ENCODE measurements at regions not wholly inside any gene's neighbourhood (a gene's known extent, or its start where the extent isn't known, plus 50 kb on each side); places are given as distances from the start of the nearest gene placed in this dataset.

- no peaks in the 10 kb centered on the region for H3K4me1 Mint-ChIP-seq
- Histone ChIP-seq H3K27me3 (ENCODE audit: control insufficient read depth, insufficient read depth, low read length) (no peaks in the 10 kb centered on the region), H3K4me3 (ENCODE audit: low read length) (no peak overlapping the region), H3K4me1 (ENCODE audit: control insufficient read depth, insufficient read depth, low read length) (no peaks in the 10 kb centered on the region), H3K9me3 (ENCODE audit: control insufficient read depth, insufficient read depth, low read length) (no peaks in the 10 kb centered on the region), H3K36me3 (ENCODE audit: control insufficient read depth, insufficient read depth, low read length) (no peaks in the 10 kb centered on the region), H3K27ac (ENCODE audit: low read length) (no peak overlapping the region)
- DNase-seq, result no peak
- TF ChIP-seq CTCF (IDR thresholded peaks at IDR 0.05), result no peak
- no peaks in the 10 kb centered on the region for H3K36me3 Mint-ChIP-seq
- H3K27me3 Mint-ChIP-seq (ENCODE audit: low read depth in 2 of 2), result no peaks in the 10 kb centered on the region
- 88% methylated on average over 12 of the region's 12 CpGs for WGBS (ENCODE audit: insufficient coverage)
- no peaks in the 10 kb centered on the region for H3K9me3 Mint-ChIP-seq
- H3K27ac Mint-ChIP-seq, result no peak overlapping the region
- no peak for ATAC-seq
- intact Hi-C loops (cut with micrococcal nuclease), result no loop called here
- H3K4me3 Mint-ChIP-seq, result no peak overlapping the region
These were observed 127.7 kb downstream of the DACT1 start for GRCh38 chr14:58765418-58765831.

GRCh38 chr14:58765843-58766242, 128.1 kb downstream of the DACT1 start:
- Histone ChIP-seq H3K4me1 (ENCODE audit: control insufficient read depth, insufficient read depth, low read length) (no peaks in the 10 kb centered on the region), H3K9me3 (ENCODE audit: control insufficient read depth, insufficient read depth, low read length) (no peaks in the 10 kb centered on the region), H3K4me3 (ENCODE audit: low read length) (no peak overlapping the region), H3K36me3 (ENCODE audit: control insufficient read depth, insufficient read depth, low read length) (no peaks in the 10 kb centered on the region), H3K27me3 (ENCODE audit: control insufficient read depth, insufficient read depth, low read length) (no peaks in the 10 kb centered on the region), H3K27ac (ENCODE audit: low read length) (no peak overlapping the region)
- ATAC-seq (no peak), DNase-seq (no peak)
- no peaks in the 10 kb centered on the region for H3K9me3 Mint-ChIP-seq
- 94% methylated on average over 6 of the region's 6 CpGs for WGBS (ENCODE audit: insufficient coverage)
- intact Hi-C loops (cut with micrococcal nuclease), result no loop called here
- H3K27me3 Mint-ChIP-seq (ENCODE audit: low read depth in 2 of 2), result no peaks in the 10 kb centered on the region
- no peak overlapping the region for H3K4me3 Mint-ChIP-seq
- TF ChIP-seq CTCF (IDR thresholded peaks at IDR 0.05), result no peak
- H3K36me3 Mint-ChIP-seq, result no peaks in the 10 kb centered on the region
- no peaks in the 10 kb centered on the region for H3K4me1 Mint-ChIP-seq
- H3K27ac Mint-ChIP-seq, result no peak overlapping the region

- H3K36me3 Mint-ChIP-seq, result no peaks in the 10 kb centered on the region
- intact Hi-C loops (cut with micrococcal nuclease), result no loop called here
- no peaks in the 10 kb centered on the region for H3K4me1 Mint-ChIP-seq
- no peak for TF ChIP-seq CTCF (IDR thresholded peaks at IDR 0.05)
- no peaks in the 10 kb centered on the region for H3K4me1 ChIP-seq (ENCODE audit: control insufficient read depth, insufficient read depth, low read length)
- H3K27me3 Mint-ChIP-seq (ENCODE audit: low read depth in 2 of 2), result peaks cover under 1 to 11% of the 10 kb centered on the region in 2 donors
- no peak for DNase-seq
- WGBS (ENCODE audit: insufficient coverage), result 94% methylated on average over 5 of the region's 5 CpGs
- no peaks in the 10 kb centered on the region for H3K9me3 Mint-ChIP-seq
- no peaks in the 10 kb centered on the region for H3K27me3 ChIP-seq (ENCODE audit: control insufficient read depth, insufficient read depth, low read length)
- no peaks in the 10 kb centered on the region for H3K36me3 ChIP-seq (ENCODE audit: control insufficient read depth, insufficient read depth, low read length)
- H3K27ac ChIP-seq (ENCODE audit: low read length), result no peak overlapping the region
- H3K4me3 ChIP-seq (ENCODE audit: low read length), result no peak overlapping the region
- no peaks in the 10 kb centered on the region for H3K9me3 ChIP-seq (ENCODE audit: control insufficient read depth, insufficient read depth, low read length)
- no peak for ATAC-seq
- H3K4me3 Mint-ChIP-seq, result no peak overlapping the region
- H3K27ac Mint-ChIP-seq, result no peak overlapping the region
These were observed 131.4 kb downstream of the DACT1 start for GRCh38 chr14:58769011-58769643.

- ATAC-seq, result no peak
- no peak for TF ChIP-seq CTCF (IDR thresholded peaks at IDR 0.05)
- H3K4me3 Mint-ChIP-seq, result no peak overlapping the region
- no peaks in the 10 kb centered on the region for H3K9me3 Mint-ChIP-seq
- no peaks in the 10 kb centered on the region for H3K4me1 Mint-ChIP-seq
- H3K9me3 ChIP-seq (ENCODE audit: control insufficient read depth, insufficient read depth, low read length), result no peaks in the 10 kb centered on the region
- 90% methylated on average over 1 of the region's 2 CpGs for WGBS (ENCODE audit: insufficient coverage)
- H3K36me3 Mint-ChIP-seq, result no peaks in the 10 kb centered on the region
- intact Hi-C loops (cut with micrococcal nuclease), result no loop called here
- H3K27me3 Mint-ChIP-seq (ENCODE audit: low read depth in 2 of 2), result peaks cover 2 to 11% of the 10 kb centered on the region in 2 donors
- no peak for DNase-seq
- H3K27ac Mint-ChIP-seq, result no peak overlapping the region
- no peaks in the 10 kb centered on the region for H3K27me3 ChIP-seq (ENCODE audit: control insufficient read depth, insufficient read depth, low read length)
- no peak overlapping the region for H3K27ac ChIP-seq (ENCODE audit: low read length)
- no peak overlapping the region for H3K4me3 ChIP-seq (ENCODE audit: low read length)
- no peaks in the 10 kb centered on the region for H3K36me3 ChIP-seq (ENCODE audit: control insufficient read depth, insufficient read depth, low read length)
- no peaks in the 10 kb centered on the region for H3K4me1 ChIP-seq (ENCODE audit: control insufficient read depth, insufficient read depth, low read length)
These were observed 132.0 kb downstream of the DACT1 start for GRCh38 chr14:58769771-58770170.

Data from natural killer cell (primary cell).